WTC11 (cell line): ENCODE measurements at regions not wholly inside any gene's neighbourhood (a gene's known extent, or its start where the extent isn't known, plus 50 kb on each side); places are given as distances from the start of the nearest gene placed in this dataset.

Experiments
- ATAC-seq: fragments of 200-7000 bp; cut with Tn5 transposase; 2 replicates; pipeline ENCODE4 v1.10.0; 2021; ENCODE audit warnings: mild to moderate bottlenecking, moderate library complexity
- CTCF ChIA-PET: fragments of 300-600 bp; sonication (Branson Sonifier 250); formaldehyde crosslinking; loops from one replicate; lab custom pipeline; 2021; ENCODE audit warnings: antibody characterized with exemption; lab: Charles Lee
- POLR2A ChIA-PET: fragments of 350-600 bp; sonication (Branson Sonifier 250); formaldehyde crosslinking; loops from one replicate; lab custom pipeline; 2021; ENCODE audit warnings: antibody characterized with exemption; lab: Charles Lee
- DNase-seq: peaks from one replicate; pipeline ENCODE4 v3.0.0; 2021; ENCODE audit warnings: low spot score
- H3K27ac Mint-ChIP-seq: 2 replicates; pipeline ENCODE4 v1.8.0; 2021; ENCODE audit warnings: mixed read lengths
- H3K27me3 Mint-ChIP-seq: 2 replicates; pipeline ENCODE4 v1.8.0; 2021; ENCODE audit warnings: low read depth, mild to moderate bottlenecking, moderate library complexity, mixed read lengths
- H3K36me3 Mint-ChIP-seq: 2 replicates; pipeline ENCODE4 v1.8.0; 2021; ENCODE audit warnings: mixed read lengths
- H3K4me1 Mint-ChIP-seq: 2 replicates; pipeline ENCODE4 v1.8.0; 2022; ENCODE audit warnings: mixed read lengths
- H3K4me3 Mint-ChIP-seq: 2 replicates; pipeline ENCODE4 v1.8.0; 2021; ENCODE audit warnings: mild to moderate bottlenecking, moderate library complexity, mixed read lengths
- H3K9me3 Mint-ChIP-seq: 2 replicates; pipeline ENCODE4 v1.8.0; 2021; ENCODE audit warnings: mixed read lengths
- CREM ChIP-seq: sonication (generic); formaldehyde crosslinking; IDR thresholded peaks from 2 replicates; pipeline ENCODE4 v1.8.1; 2022; ENCODE audit warnings: mild to moderate bottlenecking, missing genetic modification reagents, moderate library complexity
- ESRRA ChIP-seq: sonication (generic); formaldehyde crosslinking; IDR thresholded peaks from 2 replicates; pipeline ENCODE4 v1.8.1; 2022; ENCODE audit warnings: mild to moderate bottlenecking, missing genetic modification reagents, borderline replicate concordance
- ETV6 ChIP-seq: sonication (generic); formaldehyde crosslinking; IDR thresholded peaks from 2 replicates; pipeline ENCODE4 v1.8.1; 2022; ENCODE audit warnings: mild to moderate bottlenecking, missing genetic modification reagents
- SP1 ChIP-seq: sonication (generic); formaldehyde crosslinking; conservative IDR thresholded peaks from 2 replicates; pipeline ENCODE4 v1.8.1; 2022; ENCODE audit warnings: missing genetic modification reagents
- TP53 ChIP-seq: sonication (generic); formaldehyde crosslinking; IDR thresholded peaks from 2 replicates; pipeline ENCODE4 v1.8.1; 2023; ENCODE audit warnings: mild to moderate bottlenecking, missing genetic modification reagents
- ZNF121 ChIP-seq: sonication (generic); formaldehyde crosslinking; IDR thresholded peaks from 2 replicates; pipeline ENCODE4 v1.8.0; 2023; ENCODE audit warnings: missing genetic modification reagents
- TF ChIP-seq, protein P1 (sequence below): sonication (generic); formaldehyde crosslinking; IDR thresholded peaks from 2 replicates; pipeline ENCODE4 v1.8.1; 2023; ENCODE audit warnings: mild to moderate bottlenecking, moderate library complexity, missing genetic modification reagents
- TF ChIP-seq, protein P2 (sequence below): sonication (generic); formaldehyde crosslinking; IDR thresholded peaks from 2 replicates; pipeline ENCODE4 v1.8.1; 2023; ENCODE audit warnings: mild to moderate bottlenecking, missing genetic modification reagents, moderate library complexity
- TF ChIP-seq, protein P3 (sequence below): sonication (generic); formaldehyde crosslinking; IDR thresholded peaks from 2 replicates; pipeline ENCODE4 v1.8.0; 2022; ENCODE audit warnings: mild to moderate bottlenecking, missing genetic modification reagents
- TF ChIP-seq, protein P4 (sequence below): sonication (generic); formaldehyde crosslinking; IDR thresholded peaks from 2 replicates; pipeline ENCODE4 v1.8.1; 2023; ENCODE audit warnings: mild to moderate bottlenecking, missing genetic modification reagents
- TF ChIP-seq, protein P5 (sequence below): sonication (generic); formaldehyde crosslinking; conservative IDR thresholded peaks from 2 replicates; pipeline ENCODE4 v1.8.1; 2022; ENCODE audit warnings: mild to moderate bottlenecking, missing genetic modification reagents
- TF ChIP-seq, protein P6 (sequence below): sonication (generic); formaldehyde crosslinking; IDR thresholded peaks from 2 replicates; pipeline ENCODE4 v1.8.0; 2023; ENCODE audit warnings: missing genetic modification reagents, mild to moderate bottlenecking, borderline replicate concordance
- TF ChIP-seq, protein P7 (sequence below): sonication (generic); formaldehyde crosslinking; IDR thresholded peaks from 2 replicates; pipeline ENCODE4 v1.8.0; 2022; ENCODE audit warnings: missing genetic modification reagents
- TF ChIP-seq, protein P8 (sequence below): sonication (generic); formaldehyde crosslinking; IDR thresholded peaks from 2 replicates; pipeline ENCODE4 v1.8.1; 2022; ENCODE audit warnings: low read depth, mild to moderate bottlenecking, moderate library complexity, missing genetic modification reagents, borderline replicate concordance

DNA sequence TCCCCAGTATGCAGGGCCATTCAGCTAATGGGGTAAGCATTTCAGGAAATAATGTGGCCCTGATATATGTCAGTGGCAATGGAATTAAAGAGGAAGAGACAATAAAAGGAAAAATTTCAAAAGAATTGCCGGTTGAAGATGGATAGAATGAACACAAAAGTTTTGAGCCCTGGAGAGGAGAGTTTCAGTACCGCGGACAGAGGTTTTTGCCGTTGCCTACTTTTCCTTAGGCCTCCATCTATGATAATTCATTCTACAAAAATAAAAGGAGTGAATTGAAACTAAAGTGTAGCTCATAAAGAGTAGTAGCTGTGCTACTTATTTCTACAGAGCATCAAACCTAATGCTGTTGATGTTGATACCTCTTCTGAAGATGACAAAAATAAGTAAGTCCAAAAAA, 140.7 kb downstream of the RNASET2 start:
- Mint-ChIP-seq H3K27ac (no peak overlapping the region), H3K27me3 (no peaks in the 10 kb centered on the region), H3K9me3 (no peaks in the 10 kb centered on the region), H3K36me3 (no peaks in the 10 kb centered on the region), H3K4me3 (no peak overlapping the region), H3K4me1 (no peaks in the 10 kb centered on the region)
- DNase-seq: no peak
- ChIA-PET CTCF (no interaction called here), POLR2A (no interaction called here)
- ATAC-seq: no peak
- TF ChIP-seq ZNF121: no peak
- TF ChIP-seq TP53 (CRISPR knock-in tag): no peak
- TF ChIP-seq, protein P1, sequence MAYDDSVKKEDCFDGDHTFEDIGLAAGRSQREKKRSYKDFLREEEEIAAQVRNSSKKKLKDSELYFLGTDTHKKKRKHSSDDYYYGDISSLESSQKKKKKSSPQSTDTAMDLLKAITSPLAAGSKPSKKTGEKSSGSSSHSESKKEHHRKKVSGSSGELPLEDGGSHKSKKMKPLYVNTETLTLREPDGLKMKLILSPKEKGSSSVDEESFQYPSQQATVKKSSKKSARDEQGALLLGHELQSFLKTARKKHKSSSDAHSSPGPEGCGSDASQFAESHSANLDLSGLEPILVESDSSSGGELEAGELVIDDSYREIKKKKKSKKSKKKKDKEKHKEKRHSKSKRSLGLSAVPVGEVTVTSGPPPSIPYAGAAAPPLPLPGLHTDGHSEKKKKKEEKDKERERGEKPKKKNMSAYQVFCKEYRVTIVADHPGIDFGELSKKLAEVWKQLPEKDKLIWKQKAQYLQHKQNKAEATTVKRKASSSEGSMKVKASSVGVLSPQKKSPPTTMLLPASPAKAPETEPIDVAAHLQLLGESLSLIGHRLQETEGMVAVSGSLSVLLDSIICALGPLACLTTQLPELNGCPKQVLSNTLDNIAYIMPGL (CRISPR knock-in tag): no peak
- no peak for TF ChIP-seq ESRRA
- TF ChIP-seq, protein P2, sequence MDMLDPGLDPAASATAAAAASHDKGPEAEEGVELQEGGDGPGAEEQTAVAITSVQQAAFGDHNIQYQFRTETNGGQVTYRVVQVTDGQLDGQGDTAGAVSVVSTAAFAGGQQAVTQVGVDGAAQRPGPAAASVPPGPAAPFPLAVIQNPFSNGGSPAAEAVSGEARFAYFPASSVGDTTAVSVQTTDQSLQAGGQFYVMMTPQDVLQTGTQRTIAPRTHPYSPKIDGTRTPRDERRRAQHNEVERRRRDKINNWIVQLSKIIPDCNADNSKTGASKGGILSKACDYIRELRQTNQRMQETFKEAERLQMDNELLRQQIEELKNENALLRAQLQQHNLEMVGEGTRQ (CRISPR knock-in tag): no peak
- TF ChIP-seq CREM (CRISPR knock-in tag): no peak
- TF ChIP-seq, protein P3, sequence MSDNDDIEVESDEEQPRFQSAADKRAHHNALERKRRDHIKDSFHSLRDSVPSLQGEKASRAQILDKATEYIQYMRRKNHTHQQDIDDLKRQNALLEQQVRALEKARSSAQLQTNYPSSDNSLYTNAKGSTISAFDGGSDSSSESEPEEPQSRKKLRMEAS (CRISPR knock-in tag): no peak
- TF ChIP-seq, protein P4, sequence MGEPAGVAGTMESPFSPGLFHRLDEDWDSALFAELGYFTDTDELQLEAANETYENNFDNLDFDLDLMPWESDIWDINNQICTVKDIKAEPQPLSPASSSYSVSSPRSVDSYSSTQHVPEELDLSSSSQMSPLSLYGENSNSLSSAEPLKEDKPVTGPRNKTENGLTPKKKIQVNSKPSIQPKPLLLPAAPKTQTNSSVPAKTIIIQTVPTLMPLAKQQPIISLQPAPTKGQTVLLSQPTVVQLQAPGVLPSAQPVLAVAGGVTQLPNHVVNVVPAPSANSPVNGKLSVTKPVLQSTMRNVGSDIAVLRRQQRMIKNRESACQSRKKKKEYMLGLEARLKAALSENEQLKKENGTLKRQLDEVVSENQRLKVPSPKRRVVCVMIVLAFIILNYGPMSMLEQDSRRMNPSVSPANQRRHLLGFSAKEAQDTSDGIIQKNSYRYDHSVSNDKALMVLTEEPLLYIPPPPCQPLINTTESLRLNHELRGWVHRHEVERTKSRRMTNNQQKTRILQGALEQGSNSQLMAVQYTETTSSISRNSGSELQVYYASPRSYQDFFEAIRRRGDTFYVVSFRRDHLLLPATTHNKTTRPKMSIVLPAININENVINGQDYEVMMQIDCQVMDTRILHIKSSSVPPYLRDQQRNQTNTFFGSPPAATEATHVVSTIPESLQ (CRISPR knock-in tag): no peak
- TF ChIP-seq, protein P5, sequence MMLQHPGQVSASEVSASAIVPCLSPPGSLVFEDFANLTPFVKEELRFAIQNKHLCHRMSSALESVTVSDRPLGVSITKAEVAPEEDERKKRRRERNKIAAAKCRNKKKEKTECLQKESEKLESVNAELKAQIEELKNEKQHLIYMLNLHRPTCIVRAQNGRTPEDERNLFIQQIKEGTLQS (CRISPR knock-in tag): no peak
- no peak for TF ChIP-seq SP1 (CRISPR knock-in tag)
- TF ChIP-seq ETV6 (CRISPR knock-in tag): no peak
- TF ChIP-seq, protein P6, sequence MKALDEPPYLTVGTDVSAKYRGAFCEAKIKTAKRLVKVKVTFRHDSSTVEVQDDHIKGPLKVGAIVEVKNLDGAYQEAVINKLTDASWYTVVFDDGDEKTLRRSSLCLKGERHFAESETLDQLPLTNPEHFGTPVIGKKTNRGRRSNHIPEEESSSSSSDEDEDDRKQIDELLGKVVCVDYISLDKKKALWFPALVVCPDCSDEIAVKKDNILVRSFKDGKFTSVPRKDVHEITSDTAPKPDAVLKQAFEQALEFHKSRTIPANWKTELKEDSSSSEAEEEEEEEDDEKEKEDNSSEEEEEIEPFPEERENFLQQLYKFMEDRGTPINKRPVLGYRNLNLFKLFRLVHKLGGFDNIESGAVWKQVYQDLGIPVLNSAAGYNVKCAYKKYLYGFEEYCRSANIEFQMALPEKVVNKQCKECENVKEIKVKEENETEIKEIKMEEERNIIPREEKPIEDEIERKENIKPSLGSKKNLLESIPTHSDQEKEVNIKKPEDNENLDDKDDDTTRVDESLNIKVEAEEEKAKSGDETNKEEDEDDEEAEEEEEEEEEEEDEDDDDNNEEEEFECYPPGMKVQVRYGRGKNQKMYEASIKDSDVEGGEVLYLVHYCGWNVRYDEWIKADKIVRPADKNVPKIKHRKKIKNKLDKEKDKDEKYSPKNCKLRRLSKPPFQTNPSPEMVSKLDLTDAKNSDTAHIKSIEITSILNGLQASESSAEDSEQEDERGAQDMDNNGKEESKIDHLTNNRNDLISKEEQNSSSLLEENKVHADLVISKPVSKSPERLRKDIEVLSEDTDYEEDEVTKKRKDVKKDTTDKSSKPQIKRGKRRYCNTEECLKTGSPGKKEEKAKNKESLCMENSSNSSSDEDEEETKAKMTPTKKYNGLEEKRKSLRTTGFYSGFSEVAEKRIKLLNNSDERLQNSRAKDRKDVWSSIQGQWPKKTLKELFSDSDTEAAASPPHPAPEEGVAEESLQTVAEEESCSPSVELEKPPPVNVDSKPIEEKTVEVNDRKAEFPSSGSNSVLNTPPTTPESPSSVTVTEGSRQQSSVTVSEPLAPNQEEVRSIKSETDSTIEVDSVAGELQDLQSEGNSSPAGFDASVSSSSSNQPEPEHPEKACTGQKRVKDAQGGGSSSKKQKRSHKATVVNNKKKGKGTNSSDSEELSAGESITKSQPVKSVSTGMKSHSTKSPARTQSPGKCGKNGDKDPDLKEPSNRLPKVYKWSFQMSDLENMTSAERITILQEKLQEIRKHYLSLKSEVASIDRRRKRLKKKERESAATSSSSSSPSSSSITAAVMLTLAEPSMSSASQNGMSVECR (CRISPR knock-in tag): no peak
- TF ChIP-seq, protein P7, sequence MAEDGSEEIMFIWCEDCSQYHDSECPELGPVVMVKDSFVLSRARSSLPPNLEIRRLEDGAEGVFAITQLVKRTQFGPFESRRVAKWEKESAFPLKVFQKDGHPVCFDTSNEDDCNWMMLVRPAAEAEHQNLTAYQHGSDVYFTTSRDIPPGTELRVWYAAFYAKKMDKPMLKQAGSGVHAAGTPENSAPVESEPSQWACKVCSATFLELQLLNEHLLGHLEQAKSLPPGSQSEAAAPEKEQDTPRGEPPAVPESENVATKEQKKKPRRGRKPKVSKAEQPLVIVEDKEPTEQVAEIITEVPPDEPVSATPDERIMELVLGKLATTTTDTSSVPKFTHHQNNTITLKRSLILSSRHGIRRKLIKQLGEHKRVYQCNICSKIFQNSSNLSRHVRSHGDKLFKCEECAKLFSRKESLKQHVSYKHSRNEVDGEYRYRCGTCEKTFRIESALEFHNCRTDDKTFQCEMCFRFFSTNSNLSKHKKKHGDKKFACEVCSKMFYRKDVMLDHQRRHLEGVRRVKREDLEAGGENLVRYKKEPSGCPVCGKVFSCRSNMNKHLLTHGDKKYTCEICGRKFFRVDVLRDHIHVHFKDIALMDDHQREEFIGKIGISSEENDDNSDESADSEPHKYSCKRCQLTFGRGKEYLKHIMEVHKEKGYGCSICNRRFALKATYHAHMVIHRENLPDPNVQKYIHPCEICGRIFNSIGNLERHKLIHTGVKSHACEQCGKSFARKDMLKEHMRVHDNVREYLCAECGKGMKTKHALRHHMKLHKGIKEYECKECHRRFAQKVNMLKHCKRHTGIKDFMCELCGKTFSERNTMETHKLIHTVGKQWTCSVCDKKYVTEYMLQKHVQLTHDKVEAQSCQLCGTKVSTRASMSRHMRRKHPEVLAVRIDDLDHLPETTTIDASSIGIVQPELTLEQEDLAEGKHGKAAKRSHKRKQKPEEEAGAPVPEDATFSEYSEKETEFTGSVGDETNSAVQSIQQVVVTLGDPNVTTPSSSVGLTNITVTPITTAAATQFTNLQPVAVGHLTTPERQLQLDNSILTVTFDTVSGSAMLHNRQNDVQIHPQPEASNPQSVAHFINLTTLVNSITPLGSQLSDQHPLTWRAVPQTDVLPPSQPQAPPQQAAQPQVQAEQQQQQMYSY: no peak
- TF ChIP-seq, protein P8, sequence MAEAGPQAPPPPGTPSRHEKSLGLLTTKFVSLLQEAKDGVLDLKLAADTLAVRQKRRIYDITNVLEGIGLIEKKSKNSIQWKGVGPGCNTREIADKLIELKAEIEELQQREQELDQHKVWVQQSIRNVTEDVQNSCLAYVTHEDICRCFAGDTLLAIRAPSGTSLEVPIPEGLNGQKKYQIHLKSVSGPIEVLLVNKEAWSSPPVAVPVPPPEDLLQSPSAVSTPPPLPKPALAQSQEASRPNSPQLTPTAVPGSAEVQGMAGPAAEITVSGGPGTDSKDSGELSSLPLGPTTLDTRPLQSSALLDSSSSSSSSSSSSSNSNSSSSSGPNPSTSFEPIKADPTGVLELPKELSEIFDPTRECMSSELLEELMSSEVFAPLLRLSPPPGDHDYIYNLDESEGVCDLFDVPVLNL (CRISPR knock-in tag): no peak
